Progenitor cell of endocrine pancreas (in vitro differentiated cells): ENCODE measurements at regions not wholly inside any gene's neighbourhood (a gene's known extent, or its start where the extent isn't known, plus 50 kb on each side); places are given as distances from the start of the nearest gene placed in this dataset.
A peak's percentile ranks its signal among the peaks of the same experiment; 100 is the strongest.

ENCODE experiments used
- DNase-seq: peaks from one replicate; pipeline ENCODE4 v3.0.0; 2021; ENCODE audit warnings: low spot score; ENCODE audit not compliant: unreplicated experiment
- H3K27ac Mint-ChIP-seq: 2 replicates; pipeline ENCODE4 v1.8.0; 2021; ENCODE audit warnings: mild to moderate bottlenecking, moderate library complexity, mixed read lengths
- H3K27me3 Mint-ChIP-seq: 2 replicates; pipeline ENCODE4 v1.8.0; 2021; ENCODE audit warnings: mixed read lengths
- H3K36me3 Mint-ChIP-seq: 2 replicates; pipeline ENCODE4 v1.8.0; 2022; ENCODE audit warnings: mixed read lengths; ENCODE audit not compliant: insufficient read depth
- H3K4me1 Mint-ChIP-seq: 2 replicates; pipeline ENCODE4 v1.8.0; 2021; ENCODE audit warnings: low read depth, mixed read lengths
- H3K4me3 Mint-ChIP-seq: 2 replicates; pipeline ENCODE4 v1.8.0; 2021; ENCODE audit warnings: low read depth, mild to moderate bottlenecking, moderate library complexity, mixed read lengths
- H3K9me3 Mint-ChIP-seq: 2 replicates; pipeline ENCODE4 v1.8.0; 2021; ENCODE audit warnings: low read depth, mixed read lengths
- TF ChIP-seq, protein P1 (sequence below): fragments of 200-600 bp; sonication (generic); IDR thresholded peaks from one replicate; pipeline ENCODE4 v1.5.0; 2021; ENCODE audit warnings: antibody characterized with exemption, mild to moderate bottlenecking; ENCODE audit not compliant: unreplicated experiment

DNA sequence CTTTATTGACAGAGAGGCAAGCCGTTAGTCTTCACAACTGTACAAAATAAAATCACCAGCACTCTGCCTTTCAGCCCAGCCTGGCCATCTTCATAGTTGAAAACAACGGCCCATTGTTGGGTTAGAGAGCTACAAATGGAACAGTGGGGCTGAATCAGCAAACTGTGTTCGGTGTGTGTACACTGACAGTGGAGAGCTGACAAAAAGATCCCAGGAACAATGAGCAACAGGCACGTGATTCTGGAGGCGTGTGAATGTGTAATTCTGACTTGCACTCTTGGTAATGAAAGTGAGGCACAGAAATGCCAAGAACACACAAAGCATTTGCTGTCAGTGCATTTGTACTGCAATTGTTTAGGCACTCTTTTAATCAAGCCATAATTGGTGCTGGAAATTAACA is 303.7 kb downstream of the WDR11 start:
- H3K4me1 Mint-ChIP-seq, result peaks cover 29% of the 10 kb centered on the region
- H3K36me3 Mint-ChIP-seq, result peaks cover 2% of the 10 kb centered on the region
- H3K27ac Mint-ChIP-seq, result peak overlapping the region; percentile 78
- TF ChIP-seq, protein P1, sequence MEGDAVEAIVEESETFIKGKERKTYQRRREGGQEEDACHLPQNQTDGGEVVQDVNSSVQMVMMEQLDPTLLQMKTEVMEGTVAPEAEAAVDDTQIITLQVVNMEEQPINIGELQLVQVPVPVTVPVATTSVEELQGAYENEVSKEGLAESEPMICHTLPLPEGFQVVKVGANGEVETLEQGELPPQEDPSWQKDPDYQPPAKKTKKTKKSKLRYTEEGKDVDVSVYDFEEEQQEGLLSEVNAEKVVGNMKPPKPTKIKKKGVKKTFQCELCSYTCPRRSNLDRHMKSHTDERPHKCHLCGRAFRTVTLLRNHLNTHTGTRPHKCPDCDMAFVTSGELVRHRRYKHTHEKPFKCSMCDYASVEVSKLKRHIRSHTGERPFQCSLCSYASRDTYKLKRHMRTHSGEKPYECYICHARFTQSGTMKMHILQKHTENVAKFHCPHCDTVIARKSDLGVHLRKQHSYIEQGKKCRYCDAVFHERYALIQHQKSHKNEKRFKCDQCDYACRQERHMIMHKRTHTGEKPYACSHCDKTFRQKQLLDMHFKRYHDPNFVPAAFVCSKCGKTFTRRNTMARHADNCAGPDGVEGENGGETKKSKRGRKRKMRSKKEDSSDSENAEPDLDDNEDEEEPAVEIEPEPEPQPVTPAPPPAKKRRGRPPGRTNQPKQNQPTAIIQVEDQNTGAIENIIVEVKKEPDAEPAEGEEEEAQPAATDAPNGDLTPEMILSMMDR, result no peak
- no peak overlapping the region for H3K4me3 Mint-ChIP-seq
- no peak for DNase-seq
- no peaks in the 10 kb centered on the region for H3K27me3 Mint-ChIP-seq
- H3K9me3 Mint-ChIP-seq, result peaks cover 9% of the 10 kb centered on the region

DNA sequence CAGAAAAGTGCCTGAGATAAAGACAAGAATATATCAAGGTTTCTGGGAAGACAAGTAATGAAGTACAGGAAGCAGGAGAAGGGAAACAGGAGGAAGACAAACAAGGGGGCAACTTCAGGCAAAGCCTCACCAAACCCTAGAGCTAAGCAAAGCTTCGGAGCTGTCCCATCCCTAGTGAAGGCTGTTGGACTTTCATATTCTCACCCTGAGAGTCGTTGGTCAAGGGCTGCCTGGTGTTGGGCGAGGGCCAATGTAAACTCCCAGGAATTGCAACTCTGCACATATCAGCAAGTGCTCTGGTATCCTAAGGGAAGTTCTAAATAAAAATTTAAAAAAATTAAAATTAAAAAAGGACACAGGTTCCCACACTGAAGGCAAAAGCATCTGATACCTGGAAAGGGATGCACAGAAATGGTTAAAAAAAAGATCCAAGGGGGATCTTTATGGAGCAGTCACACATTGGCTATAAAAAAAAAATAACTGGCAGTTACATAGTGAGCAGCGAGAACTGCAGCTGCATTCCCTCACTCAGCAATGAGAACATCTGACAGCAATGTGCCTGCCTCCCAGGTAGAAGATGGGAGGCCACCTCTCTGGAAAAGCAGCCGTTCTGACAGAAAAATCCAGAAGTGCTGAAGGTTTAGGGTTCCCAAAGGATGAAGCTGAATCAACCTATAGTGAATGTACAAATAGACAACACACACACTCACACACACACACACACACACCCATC is 304.7 kb downstream of the WDR11 start:
- Mint-ChIP-seq H3K27ac (no peak overlapping the region), H3K9me3 (peaks cover 9% of the 10 kb centered on the region), H3K4me1 (peaks cover 29% of the 10 kb centered on the region), H3K4me3 (no peak overlapping the region), H3K27me3 (no peaks in the 10 kb centered on the region), H3K36me3 (peaks cover 2% of the 10 kb centered on the region)
- TF ChIP-seq, protein P1, result no peak
- DNase-seq, result no peak

DNA sequence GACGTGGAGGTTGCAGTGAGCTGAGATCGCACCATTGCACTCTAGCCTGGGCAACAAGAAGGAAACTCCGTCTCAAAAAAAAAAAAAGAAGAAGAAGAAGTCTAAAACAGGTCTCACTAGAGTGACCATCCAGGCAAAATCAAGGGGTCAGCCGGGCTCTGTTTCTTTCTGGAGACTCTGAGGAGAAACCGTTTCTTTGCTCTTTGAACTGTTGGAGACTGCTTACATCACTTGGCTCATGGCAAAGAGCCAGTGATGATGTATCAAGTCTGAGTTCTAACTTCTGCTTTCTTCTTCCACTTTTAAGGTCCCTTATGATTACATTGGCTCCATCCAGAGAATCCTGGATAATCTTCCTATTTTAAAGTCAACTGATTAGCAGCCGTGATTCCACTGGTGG is 306.8 kb downstream of the WDR11 start:
- Mint-ChIP-seq H3K4me3 (no peak overlapping the region), H3K4me1 (peaks cover 29% of the 10 kb centered on the region), H3K36me3 (peaks cover 2% of the 10 kb centered on the region), H3K9me3 (peaks cover 3% of the 10 kb centered on the region), H3K27ac (no peak overlapping the region), H3K27me3 (no peaks in the 10 kb centered on the region)
- no peak for DNase-seq
- TF ChIP-seq, protein P1, result no peak

DNA sequence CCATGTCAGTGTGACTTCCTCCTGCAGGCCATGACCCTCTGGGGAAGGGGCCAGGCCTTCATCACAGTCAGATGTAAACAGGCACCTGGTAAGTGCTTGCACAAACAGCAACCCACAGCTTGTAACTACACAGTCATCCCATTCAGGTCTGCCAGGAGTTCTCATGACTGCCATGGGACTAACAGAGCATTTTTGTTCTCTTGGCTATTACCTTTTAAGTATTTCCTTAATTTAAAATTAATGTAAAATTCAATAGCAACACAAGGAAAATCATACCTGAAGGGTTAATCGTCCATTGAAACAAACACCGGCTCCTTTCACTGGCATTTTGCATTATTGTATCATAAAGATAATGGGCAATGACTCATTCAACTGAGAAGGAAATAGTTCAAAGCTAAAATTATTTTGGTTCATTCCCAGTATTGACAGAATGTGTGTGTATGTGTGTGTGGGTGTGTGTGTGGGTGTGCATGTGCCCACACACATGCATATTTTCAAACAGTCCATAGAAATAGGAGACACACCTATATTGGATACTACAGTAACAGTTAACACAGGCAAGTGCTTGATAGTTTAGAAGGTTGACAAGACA is 307.9 kb downstream of the WDR11 start:
- peaks cover 28% of the 10 kb centered on the region for H3K4me1 Mint-ChIP-seq
- peaks cover 2% of the 10 kb centered on the region for H3K36me3 Mint-ChIP-seq
- H3K27ac Mint-ChIP-seq, result peak overlapping the region; percentile 15
- peaks cover 6% of the 10 kb centered on the region for H3K9me3 Mint-ChIP-seq
- no peak for DNase-seq
- H3K4me3 Mint-ChIP-seq, result no peak overlapping the region
- no peaks in the 10 kb centered on the region for H3K27me3 Mint-ChIP-seq
- TF ChIP-seq, protein P1, result no peak

DNA sequence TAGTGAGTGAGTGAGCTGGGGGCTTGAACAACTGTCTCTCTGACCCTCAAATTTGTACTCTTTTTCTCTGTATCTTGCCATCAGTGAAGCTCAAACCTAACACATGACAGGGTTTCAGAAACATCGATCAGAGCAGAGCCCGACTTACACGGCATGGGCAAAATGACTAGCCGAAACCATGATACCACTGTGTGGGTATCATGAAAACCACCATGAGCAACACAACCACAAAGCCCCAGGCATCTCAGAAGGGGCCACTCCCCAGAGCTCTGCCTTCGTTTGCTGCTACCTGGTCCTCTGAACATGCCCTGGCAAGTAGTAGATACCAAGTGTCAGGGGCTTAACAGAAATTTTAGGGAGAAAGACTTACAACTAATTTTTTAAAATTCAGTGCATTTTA is 308.5 kb downstream of the WDR11 start:
- no peak overlapping the region for H3K4me3 Mint-ChIP-seq
- H3K27me3 Mint-ChIP-seq, result no peaks in the 10 kb centered on the region

More for the DNA sequence above, 308.5 kb downstream of the WDR11 start:
- peaks cover 22% of the 10 kb centered on the region for H3K4me1 Mint-ChIP-seq
- H3K9me3 Mint-ChIP-seq, result peaks cover 6% of the 10 kb centered on the region
- no peak overlapping the region for H3K27ac Mint-ChIP-seq
- DNase-seq, result no peak
- peaks cover 2% of the 10 kb centered on the region for H3K36me3 Mint-ChIP-seq
- TF ChIP-seq, protein P1, result no peak
